ENCODE measurements at regions not wholly inside any gene's neighbourhood (a gene's known extent, or its start where the extent isn't known, plus 50 kb on each side); places are given as distances from the start of the nearest gene placed in this dataset.

DNA sequence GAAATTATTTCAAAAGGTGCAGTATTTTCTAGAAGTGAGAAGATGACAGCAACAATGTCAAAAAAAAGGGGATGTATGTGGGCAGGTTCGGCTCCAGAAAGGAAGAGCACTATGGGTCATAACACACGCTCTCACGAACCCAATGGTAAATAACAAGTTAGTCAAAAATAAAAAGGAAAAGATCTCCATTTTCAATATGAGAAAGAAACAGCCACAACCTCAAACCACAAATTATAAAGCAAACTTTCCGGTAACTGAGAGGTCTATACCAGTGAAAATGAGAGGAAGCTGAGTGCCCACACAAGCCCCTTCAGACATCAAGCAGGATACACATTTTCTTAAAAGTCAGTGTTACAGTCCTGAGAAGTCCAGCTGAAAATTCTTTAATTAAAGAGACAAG, 398.5 kb upstream of the RPS23 start:
- H3K4me1 ChIP-seq: no peaks in the 10 kb centered on the region
- no peak overlapping the region for H3K4me3 ChIP-seq
- DNase-seq (no peak), ATAC-seq (no peak)
- no peaks in the 10 kb centered on the region for H3K9me3 ChIP-seq
- no peaks in the 10 kb centered on the region for H3K36me3 ChIP-seq
- TF ChIP-seq, protein P1, sequence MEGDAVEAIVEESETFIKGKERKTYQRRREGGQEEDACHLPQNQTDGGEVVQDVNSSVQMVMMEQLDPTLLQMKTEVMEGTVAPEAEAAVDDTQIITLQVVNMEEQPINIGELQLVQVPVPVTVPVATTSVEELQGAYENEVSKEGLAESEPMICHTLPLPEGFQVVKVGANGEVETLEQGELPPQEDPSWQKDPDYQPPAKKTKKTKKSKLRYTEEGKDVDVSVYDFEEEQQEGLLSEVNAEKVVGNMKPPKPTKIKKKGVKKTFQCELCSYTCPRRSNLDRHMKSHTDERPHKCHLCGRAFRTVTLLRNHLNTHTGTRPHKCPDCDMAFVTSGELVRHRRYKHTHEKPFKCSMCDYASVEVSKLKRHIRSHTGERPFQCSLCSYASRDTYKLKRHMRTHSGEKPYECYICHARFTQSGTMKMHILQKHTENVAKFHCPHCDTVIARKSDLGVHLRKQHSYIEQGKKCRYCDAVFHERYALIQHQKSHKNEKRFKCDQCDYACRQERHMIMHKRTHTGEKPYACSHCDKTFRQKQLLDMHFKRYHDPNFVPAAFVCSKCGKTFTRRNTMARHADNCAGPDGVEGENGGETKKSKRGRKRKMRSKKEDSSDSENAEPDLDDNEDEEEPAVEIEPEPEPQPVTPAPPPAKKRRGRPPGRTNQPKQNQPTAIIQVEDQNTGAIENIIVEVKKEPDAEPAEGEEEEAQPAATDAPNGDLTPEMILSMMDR (IDR thresholded peaks at IDR 0.05): no peak
- H3K27ac ChIP-seq: no peak overlapping the region
- no peaks in the 10 kb centered on the region for H3K27me3 ChIP-seq
- intact Hi-C loops (cut with DNase I): no loop called here

DNA sequence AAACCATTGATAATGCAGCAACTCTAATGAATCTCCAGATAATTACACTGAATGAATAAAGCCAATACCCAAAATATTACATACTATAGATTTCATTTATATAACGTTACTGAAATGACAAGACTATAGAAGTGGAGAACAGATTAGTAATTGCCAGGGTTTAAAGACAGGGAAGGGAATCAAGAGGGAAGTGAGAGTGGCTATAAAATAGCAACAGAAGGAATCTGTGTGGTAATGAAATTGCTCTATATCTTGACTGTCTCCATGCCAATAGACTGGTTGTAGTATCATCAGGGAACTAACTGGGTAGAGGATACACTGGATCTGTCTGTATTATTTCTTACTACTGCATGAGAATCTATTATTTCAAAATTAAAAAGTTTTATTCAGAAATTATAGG, 396.5 kb upstream of the RPS23 start:
- TF ChIP-seq, protein P1 (IDR thresholded peaks at IDR 0.05): no peak
- Histone ChIP-seq H3K36me3 (no peaks in the 10 kb centered on the region), H3K27me3 (no peaks in the 10 kb centered on the region), H3K9me3 (no peaks in the 10 kb centered on the region), H3K4me3 (no peak overlapping the region), H3K27ac (no peak overlapping the region), H3K4me1 (no peaks in the 10 kb centered on the region)
- ATAC-seq: no peak
- intact Hi-C loops (cut with DNase I): no loop called here
- no peak for DNase-seq

DNA sequence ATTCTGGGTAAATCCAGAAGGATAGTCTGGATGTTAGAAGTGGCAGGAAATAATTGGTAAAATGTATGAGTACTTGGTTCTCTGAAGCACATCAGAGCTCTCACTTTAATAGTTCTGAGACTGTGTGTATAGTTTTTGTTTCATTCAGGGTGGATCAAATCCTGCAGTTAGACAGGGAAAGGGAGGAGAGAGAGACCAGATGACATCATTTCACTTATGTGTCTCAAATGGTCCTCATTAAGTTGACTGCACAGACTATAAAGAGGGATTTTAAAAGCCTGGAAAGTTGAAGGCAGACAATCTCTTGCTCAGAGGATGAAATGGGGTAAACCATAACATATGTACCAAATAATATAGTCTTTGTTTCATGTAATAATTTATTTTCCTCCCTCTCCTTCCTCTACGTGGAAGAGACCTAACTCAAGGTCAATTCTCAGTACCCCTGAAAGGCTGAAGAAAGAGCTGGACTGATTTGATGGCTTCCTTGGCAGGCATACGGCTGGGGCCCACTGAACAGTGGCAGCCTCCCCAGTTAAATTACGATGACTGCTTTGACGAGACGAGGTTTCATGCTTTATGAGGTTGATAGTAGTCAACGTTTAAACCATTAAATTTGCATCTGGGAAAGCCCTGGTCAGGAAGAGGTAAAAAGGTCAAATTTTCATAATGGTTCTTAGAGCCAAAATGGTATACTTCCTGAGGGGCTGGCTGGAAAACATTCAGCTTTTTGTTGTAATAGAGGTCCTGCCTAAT, 395.1 kb upstream of the RPS23 start:
- no peak for ATAC-seq
- Histone ChIP-seq H3K36me3 (no peaks in the 10 kb centered on the region), H3K27ac (no peak overlapping the region), H3K9me3 (no peaks in the 10 kb centered on the region), H3K4me1 (no peaks in the 10 kb centered on the region), H3K27me3 (no peaks in the 10 kb centered on the region), H3K4me3 (no peak overlapping the region)
- intact Hi-C loops (cut with DNase I): no loop called here
- no peak for DNase-seq
- TF ChIP-seq, protein P1 (IDR thresholded peaks at IDR 0.05): no peak

DNA sequence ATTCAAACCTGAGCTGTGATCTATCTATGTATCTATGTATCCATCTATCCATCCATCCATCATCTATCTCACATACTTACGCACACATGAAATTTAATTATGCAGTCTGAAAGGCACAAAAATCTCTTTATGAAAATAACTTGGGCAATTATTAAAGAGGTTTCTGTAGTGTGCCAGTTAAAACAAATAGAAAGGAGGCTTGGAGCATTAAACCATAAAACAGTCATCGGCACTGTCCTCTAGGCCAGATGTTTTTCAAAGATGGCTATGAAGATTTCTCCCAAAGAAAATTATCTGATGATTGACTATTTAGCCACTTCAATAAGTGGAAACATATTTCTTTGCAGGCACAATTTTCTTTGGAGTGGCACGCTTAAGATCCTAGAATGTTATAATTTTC, 392.5 kb upstream of the RPS23 start:
- DNase-seq (no peak), ATAC-seq (no peak)
- no peaks in the 10 kb centered on the region for H3K4me1 ChIP-seq
- no peaks in the 10 kb centered on the region for H3K27me3 ChIP-seq
- H3K9me3 ChIP-seq: no peaks in the 10 kb centered on the region
- TF ChIP-seq, protein P1 (IDR thresholded peaks at IDR 0.05): no peak
- no peak overlapping the region for H3K4me3 ChIP-seq
- H3K36me3 ChIP-seq: no peaks in the 10 kb centered on the region
- intact Hi-C loops (cut with DNase I): no loop called here
- no peak overlapping the region for H3K27ac ChIP-seq

DNA sequence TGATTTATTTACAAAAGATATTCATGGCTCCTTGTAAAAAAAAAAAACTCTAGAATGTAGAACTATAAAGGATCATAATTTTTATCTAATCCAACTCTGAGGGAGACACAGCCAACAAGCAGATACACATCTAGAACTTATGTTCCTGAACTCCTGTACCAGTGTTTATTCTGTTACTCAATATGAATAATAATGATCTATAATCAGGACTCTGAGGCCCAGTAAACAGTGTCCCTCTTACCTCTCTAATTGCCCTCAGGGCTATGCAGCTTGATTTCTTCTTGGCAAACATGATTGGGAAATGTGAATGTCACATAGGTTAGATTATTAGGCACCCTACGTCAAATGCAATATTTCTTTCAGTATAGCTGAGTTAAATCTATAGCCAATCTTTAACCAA, 391.6 kb upstream of the RPS23 start:
- DNase-seq (no peak), ATAC-seq (no peak)
- Histone ChIP-seq H3K27ac (no peak overlapping the region), H3K4me3 (no peak overlapping the region), H3K36me3 (no peaks in the 10 kb centered on the region), H3K4me1 (no peaks in the 10 kb centered on the region), H3K27me3 (no peaks in the 10 kb centered on the region), H3K9me3 (no peaks in the 10 kb centered on the region)
- TF ChIP-seq, protein P1 (IDR thresholded peaks at IDR 0.05): no peak
- intact Hi-C loops (cut with DNase I): no loop called here
